GM21360 (cell line): ENCODE measurements at regions not wholly inside any gene's neighbourhood (a gene's known extent, or its start where the extent isn't known, plus 50 kb on each side); places are given as distances from the start of the nearest gene placed in this dataset.

Experiments used
- ATAC-seq: cut with Tn5 transposase; IDR thresholded peaks from one replicate; pipeline ENCODE4 v1.9.1; 2021; ENCODE audit warnings: mild to moderate bottlenecking, moderate library complexity; ENCODE audit not compliant: unreplicated experiment

DNA sequence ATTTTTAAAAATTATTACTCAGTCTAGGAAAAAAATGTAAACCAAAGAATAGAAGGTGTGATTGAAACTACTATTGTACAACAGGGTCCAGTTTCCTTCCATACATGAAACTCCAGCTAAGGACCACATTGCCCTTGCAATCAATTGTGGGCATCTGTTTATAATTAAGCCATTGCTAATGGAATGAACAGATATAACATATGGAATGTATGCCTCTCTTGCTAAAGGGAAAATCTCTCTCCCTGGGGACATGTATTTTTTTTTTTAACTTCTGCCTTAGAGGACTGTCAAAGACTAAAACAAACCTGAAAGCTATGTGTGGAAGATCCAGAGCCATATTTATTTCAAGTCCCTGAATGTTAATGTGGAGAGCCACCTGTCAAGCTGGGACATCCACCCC, 336.8 kb upstream of the MANEA start:
- no peak for ATAC-seq

DNA sequence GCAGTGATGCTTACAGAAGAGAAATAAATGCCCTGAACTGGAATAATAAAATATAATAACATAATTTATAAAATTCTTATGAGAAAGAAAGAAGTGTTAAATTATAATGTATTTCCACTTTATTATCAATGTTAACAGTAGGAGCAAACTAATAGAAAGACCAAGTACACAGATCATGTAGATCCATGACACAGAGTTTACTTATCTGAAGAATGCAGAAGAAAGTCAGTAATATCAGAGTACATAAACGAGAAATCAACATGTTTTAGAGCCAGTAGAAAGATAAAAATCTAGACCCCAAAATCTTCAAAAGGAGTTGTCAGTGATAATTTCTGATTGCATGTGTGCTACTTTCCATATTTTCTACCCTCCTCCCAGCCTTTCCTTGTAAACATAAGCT, 334.8 kb upstream of the MANEA start:
- no peak for ATAC-seq

- no peak for ATAC-seq
Measured at GRCh38 chr6:95243053-95243452, 334.3 kb upstream of the MANEA start.

DNA sequence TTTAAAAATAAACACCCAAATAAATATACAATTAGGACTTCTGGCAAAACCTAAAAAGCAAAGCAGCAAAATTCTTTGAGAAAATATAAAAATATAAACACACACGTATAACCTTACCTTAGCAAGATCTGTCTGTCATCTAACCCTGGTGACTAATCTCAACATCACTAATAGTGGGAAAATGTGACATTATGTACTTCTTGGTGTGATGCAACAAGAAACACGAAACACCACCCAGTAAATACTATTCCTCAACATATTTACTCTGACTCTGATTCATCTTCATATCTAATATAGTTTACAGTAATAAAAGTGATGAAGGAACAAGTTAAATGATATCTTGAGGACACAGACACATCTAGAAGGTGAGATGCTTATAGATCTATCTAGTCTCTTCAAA, 332.6 kb upstream of the MANEA start:
- ATAC-seq, result no peak

DNA sequence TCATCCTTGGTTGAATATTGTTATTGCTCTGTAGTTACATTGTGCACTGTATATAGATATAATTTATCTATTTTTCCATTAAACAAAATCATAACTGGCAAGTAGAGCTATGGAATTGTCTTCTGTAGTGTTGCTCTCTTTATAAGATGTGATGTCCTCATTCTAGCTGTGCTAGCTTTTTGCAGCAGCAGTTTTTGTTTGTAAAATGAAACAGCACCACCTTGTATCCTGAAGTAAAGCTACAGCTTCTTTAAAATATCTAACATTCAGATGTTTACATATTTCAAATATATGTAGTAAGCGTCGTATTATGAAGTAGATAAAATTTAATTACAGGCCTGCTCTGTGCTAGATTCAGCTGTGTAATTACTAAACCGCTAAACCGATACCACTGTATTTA, 328.8 kb upstream of the MANEA start:
- no peak for ATAC-seq

GRCh38 chr6:95249175-95249574, 328.2 kb upstream of the MANEA start:
- ATAC-seq, result no peak

DNA sequence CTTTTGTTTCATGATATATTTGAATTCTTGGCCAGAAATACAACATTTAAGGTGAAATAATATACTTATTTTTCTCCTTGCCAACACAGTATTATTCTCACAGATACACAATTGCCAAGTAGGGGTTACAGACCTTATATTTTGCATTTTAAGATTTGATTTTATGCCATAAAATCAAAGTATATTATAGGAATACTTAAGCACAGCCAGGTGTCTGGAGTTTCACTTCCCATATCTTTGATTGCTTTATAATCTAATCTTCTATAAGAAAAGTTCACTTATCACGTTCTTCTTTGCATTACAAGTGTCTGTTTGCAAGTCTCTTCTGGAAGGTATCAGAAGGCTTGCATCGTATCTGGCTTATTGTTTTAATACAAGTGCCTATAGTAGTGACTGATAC, 327.7 kb upstream of the MANEA start:
- ATAC-seq, result no peak

DNA sequence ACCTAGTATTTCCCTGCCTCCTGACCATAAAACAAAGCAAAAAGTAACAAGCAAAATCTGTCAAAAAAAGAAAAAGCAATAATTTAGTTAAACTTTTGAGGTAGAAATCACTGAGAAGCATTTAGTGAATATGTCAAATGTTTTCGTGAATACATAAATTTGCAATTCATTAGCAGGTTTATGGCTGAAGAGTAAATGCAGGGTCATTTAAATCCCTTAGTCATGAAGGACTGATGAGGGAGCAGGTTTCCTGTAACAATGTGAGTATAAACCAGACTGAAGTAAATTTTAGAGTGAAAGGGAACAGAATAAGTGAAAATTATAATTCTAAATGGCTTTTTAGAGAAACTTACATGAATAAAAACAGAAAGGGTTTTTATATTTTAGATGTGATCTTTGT, 313.5 kb upstream of the MANEA start:
- no peak for ATAC-seq

DNA sequence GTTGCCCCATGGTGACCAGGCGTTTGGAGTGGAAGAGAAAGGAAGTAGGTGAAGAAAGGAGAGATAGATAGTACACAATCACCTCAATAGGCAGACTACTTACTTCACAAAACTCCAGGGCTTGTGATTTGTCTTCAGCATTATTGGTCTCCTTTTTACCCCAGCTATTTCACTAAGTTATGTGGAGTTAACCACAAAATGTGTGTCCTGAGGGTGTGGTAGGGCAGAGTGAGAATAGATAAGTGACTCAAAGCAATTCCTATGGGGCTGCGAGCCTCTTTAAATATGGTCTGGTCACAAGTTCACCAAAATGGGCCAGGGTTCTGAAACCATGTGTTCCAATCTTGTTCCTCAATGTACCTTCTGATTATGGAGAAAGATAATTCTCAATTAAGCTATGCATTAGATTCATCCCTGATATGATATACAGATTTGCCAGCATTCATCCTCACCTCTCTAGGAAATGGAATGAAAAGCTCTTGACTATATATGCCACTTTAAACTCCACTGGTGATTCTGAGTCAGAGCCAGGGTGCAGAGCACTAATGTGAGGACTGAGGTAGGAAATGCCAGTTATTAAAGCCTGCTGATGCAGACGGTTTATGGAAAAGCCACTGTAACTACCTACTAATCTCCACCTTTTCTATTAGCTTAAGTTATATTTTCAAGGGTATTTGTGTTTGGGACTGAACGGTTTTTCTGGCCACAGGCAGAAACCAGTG, 310.6 kb upstream of the MANEA start:
- ATAC-seq, result no peak

- ATAC-seq, result no peak
Measured at GRCh38 chr6:95274686-95275235, 302.6 kb upstream of the MANEA start.

DNA sequence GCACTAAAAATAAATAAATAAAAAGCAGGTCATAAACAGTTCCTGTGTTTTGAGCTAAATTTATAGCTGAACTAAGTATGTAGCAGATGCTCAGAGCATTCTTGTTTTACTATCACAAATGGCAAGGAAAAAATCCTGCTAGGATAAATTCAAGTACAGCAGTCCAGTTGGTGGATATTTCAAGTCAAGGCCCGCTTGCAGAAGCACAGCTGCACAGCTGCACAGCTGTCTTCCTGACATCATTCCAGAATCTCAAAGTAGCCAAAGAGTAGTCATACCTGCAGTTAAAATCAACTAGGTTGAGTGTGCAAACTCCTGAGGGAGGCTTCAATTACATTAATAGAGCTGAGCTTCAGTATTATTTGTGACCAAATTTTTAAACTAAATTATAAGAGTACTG, 297.7 kb upstream of the MANEA start:
- no peak for ATAC-seq

GRCh38 chr6:95280686-95281273, 296.6 kb upstream of the MANEA start:
- ATAC-seq, result no peak

- no peak for ATAC-seq
Measured at GRCh38 chr6:95285881-95286280, 291.5 kb upstream of the MANEA start.

DNA sequence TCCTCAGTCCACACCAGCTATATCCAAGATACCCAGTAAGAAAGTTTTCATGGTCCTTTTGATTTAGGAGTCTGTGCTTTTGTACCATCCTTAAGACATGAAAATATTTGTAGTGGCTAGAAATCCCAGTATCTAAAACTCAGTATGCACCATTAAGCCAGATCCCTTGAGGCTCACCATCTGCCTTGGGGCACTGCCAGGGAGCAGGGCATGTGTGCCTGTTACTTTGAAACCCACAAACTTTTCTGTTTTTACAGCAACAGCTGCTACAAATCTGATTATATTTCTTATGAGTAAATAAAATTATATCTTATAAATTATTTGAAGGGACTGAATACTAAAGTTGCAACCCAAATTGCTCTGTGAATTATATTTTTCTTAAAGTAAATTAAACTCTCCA, 290.5 kb upstream of the MANEA start:
- ATAC-seq, result no peak

GRCh38 chr6:95288251-95288650, 289.1 kb upstream of the MANEA start:
- ATAC-seq, result no peak

DNA sequence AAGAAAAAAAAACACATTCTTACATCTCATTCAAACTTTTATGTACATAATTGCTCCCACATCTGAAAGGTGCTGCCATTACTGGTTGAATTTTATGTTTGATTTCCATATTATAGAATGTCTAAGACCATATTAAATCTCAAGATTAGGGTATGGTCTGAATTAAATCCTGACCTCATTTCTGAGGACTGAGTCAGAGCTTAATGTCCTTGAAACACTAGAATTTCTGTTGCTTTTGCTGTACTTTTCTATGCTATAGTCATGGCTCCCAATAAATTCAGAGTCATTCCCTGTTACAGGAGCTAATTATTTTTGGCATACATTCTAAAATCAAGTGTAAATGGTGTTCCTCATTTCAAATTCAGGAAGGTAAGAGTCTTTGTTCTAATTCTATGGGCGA, 285.3 kb upstream of the MANEA start:
- ATAC-seq, result no peak

DNA sequence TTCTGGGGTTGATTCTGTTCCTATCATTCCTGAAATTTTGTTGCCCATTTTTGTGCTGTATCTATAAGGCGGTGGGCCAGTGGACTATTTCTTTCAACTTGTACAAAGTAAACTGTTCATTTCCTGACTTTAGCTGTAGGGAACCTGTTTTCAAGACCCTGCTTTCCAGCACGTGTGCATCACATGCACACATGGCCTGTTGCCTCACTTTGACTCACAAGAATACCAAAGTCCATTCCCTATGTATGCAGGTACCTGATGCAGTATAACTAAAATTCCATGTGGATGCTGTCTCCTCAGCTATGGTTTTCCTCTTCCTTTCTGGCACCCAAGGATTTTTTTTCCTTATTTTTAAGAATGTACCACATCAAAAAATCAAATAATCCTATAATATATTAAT, 284.1 kb upstream of the MANEA start:
- no peak for ATAC-seq

DNA sequence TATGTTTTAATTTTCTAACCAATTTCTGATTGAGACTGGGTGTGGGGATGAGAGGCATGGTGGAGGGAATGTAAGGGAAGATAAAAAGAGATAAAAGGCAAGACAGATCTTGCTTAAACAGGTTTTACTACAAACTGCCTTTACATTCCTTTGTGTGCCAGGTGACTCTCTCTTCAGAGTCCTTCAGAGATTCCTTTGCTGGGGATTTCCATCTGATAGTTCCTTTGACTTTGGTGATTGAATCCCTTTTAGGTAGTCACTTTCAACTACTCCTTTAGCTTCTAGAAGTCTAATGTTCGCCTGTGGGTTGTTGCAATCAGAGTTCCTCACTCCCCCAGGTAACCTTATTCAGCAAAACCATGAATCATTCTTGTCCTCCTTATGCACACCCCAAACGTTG, 283.3 kb upstream of the MANEA start:
- ATAC-seq, result no peak

DNA sequence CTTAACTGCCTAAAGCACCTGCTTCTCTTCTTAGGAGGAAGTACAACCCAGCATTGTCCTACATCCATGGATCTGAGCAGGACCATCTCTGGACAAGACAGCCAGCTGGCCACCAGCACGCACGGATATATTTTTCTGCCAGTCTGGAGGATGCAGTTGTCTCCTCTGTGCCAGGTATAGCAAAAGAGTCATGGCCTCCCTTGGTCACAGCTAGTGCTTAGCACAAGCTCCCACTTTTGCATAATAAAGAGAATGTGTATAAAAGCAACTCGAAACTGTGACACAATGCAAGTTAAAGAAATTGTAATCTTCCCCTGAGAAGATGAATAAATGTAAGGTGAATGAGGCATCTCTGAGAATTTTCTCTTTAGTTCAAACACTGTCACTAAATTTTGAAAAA, 267.8 kb upstream of the MANEA start:
- ATAC-seq, result no peak

- ATAC-seq, result no peak
Measured at GRCh38 chr6:95318137-95318536, 259.2 kb upstream of the MANEA start.

DNA sequence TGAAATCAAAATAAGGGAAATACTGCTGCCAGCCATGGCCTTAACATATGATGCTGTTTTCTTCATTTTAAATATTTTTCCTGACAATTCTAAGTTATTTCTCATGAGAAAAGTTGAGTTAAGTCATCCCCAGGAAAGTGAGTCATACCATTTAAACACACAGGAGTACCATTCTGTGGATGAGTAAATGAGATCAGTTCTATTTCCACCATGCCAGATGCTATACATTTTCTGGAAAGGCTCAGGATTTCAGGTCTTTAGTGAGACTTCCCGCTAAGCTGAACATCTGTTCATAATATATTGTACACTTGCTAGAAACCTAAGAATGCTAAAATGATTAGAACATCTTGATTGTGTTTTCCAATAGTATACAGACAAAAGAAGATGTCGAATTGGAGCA, 256.2 kb upstream of the MANEA start:
- ATAC-seq, result no peak

- no peak for ATAC-seq
Measured at GRCh38 chr6:95325916-95326315, 251.4 kb upstream of the MANEA start.

DNA sequence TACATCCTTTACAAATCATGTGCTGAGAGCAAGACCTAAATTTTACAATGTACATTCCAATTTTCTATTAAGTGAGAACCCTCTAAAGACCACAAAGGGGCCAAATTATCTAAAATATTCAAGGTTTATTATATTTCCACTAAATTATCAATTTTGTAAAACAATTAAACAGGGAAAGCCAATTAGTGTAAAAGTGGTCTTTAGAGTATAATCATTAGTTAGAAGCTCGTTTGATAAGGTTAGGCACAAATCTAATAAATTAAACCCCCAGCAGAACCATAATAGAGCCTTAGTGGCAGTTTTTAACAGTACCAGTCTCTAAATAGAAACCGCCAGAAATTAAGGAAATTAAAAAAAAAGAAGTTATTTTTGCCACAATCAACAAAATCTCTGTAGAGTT, 249.1 kb upstream of the MANEA start:
- no peak for ATAC-seq
